ENCODE measurements at regions not wholly inside any gene's neighbourhood (a gene's known extent, or its start where the extent isn't known, plus 50 kb on each side); places are given as distances from the start of the nearest gene placed in this dataset.

GRCh38 chr15:39092354-39092753, 488.5 kb upstream of the THBS1 start:
- TF ChIP-seq CTCF (IDR thresholded peaks at IDR 0.05; ENCODE audit: control insufficient read depth, insufficient read depth, low read depth, low read length, missing control alignments) = no peak
- no peak overlapping the region for H3K4me3 ChIP-seq (ENCODE audit: control insufficient read depth, low read depth, low read length)

GRCh38 chr15:39092761-39093160, 488.1 kb upstream of the THBS1 start:
- TF ChIP-seq CTCF (IDR thresholded peaks at IDR 0.05; ENCODE audit: control insufficient read depth, insufficient read depth, low read depth, low read length, missing control alignments) = no peak
- no peak overlapping the region for H3K4me3 ChIP-seq (ENCODE audit: control insufficient read depth, low read depth, low read length)
- no peak for DNase-seq (ENCODE audit: low read depth)

More at GRCh38 chr15:39092354-39092753, 488.5 kb upstream of the THBS1 start:
- DNase-seq (ENCODE audit: low read depth) = no peak

DNA sequence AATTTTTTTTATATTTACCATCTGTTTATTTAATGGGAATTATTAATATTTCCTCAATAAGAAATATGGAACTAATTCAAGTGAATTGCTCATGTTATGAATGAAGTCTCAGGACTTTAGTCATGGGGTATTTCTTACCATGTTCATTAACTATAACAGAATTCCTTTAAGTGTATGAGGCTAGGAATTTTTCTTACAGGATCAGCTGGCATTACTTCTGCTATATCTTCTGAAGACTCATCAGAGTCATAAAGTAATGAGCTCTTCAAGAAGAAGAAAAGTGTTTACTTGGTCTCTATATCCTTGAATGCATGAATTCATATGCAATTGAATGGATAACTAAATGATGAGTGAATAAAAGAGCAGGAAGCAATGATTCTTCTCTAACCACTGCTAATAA, 486.8 kb upstream of the THBS1 start:
- no peak for TF ChIP-seq CTCF (IDR thresholded peaks at IDR 0.05; ENCODE audit: control insufficient read depth, insufficient read depth, low read depth, low read length, missing control alignments)
- DNase-seq (ENCODE audit: low read depth) = no peak
- no peak overlapping the region for H3K4me3 ChIP-seq (ENCODE audit: control insufficient read depth, low read depth, low read length)

- H3K4me3 ChIP-seq (ENCODE audit: control insufficient read depth, low read depth, low read length) = no peak overlapping the region
- no peak for TF ChIP-seq CTCF (IDR thresholded peaks at IDR 0.05; ENCODE audit: control insufficient read depth, insufficient read depth, low read depth, low read length, missing control alignments)
- DNase-seq (ENCODE audit: low read depth) = no peak
These were observed 485.5 kb upstream of the THBS1 start for GRCh38 chr15:39095218-39095879.

DNA sequence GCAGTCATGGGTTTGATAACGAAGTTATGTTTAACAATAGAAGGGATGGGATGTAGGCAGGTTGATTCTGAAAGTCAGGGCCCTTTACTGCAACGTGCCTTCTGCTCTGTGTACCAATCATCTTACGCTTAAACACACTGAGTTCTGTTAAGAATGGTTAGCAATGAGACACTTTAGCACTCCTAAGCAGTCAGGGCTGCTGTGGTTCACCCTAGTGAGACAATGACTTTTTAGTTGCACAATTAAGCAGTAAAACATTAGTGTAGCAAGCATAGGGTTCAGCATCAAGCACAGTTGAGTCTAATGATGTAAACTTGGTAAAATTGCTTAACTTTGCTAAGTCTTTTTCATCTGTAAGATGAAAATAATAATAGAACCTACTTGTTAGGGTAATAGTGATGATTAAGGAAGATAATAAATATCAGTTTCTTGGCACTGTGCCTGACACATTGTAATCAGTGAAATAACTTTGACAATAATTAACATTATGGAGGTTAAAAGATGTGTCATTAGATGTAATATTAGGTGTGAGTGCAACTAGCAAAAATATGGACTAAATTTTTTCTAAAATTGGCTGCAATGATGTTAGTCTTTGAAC, 484.2 kb upstream of the THBS1 start:
- TF ChIP-seq CTCF (IDR thresholded peaks at IDR 0.05; ENCODE audit: control insufficient read depth, insufficient read depth, low read depth, low read length, missing control alignments) = no peak
- H3K4me3 ChIP-seq (ENCODE audit: control insufficient read depth, low read depth, low read length) = no peak overlapping the region
- DNase-seq (ENCODE audit: low read depth) = no peak

GRCh38 chr15:39099524-39099923, 481.4 kb upstream of the THBS1 start:
- no peak for DNase-seq (ENCODE audit: low read depth)
- no peak for TF ChIP-seq CTCF (IDR thresholded peaks at IDR 0.05; ENCODE audit: control insufficient read depth, insufficient read depth, low read depth, low read length, missing control alignments)
- H3K4me3 ChIP-seq (ENCODE audit: control insufficient read depth, low read depth, low read length) = no peak overlapping the region

Measured in AG09309 (cell line).